IMR-90 (cell line): ENCODE measurements at regions not wholly inside any gene's neighbourhood (a gene's known extent, or its start where the extent isn't known, plus 50 kb on each side); places are given as distances from the start of the nearest gene placed in this dataset.

Source experiments
- ATAC-seq: fragments of 200-7000 bp; cut with Tn5 transposase; 2 replicates; pipeline ENCODE4 v1.9.1; 2020; ENCODE audit warnings: low read depth, mild to moderate bottlenecking, moderate library complexity
- BruUV-seq: library from RNA; stranded (reverse); fragments of 400-500 nt; replicated peaks from 2 replicates; lab custom pipeline; 2021; lab: Mats Ljungman, UMichigan
- CTCF ChIA-PET: fragments of 300-600 bp; formaldehyde crosslinking; extraction: SDS; loops from one replicate; lab custom pipeline; 2021; ENCODE audit warnings: antibody characterized with exemption; lab: Yijun Ruan, JAX
- POLR2A ChIA-PET: fragments of 300-600 bp; sonication (Branson Sonifier 250); formaldehyde crosslinking; loops from one replicate; lab custom pipeline; 2022; ENCODE audit warnings: antibody characterized with exemption; ENCODE audit not compliant: unreplicated experiment; lab: Charles Lee
- DNase-seq: peaks from one replicate; pipeline ENCODE4 v3.0.0; 2013
- H2AFZ ChIP-seq: replicated peaks from 2 replicates; pipeline ENCODE3; 2013; ENCODE audit warnings: low read length, mild to moderate bottlenecking; ENCODE audit not compliant: poor library complexity
- H2AK5ac ChIP-seq: 2 replicates; pipeline ENCODE4 v1.6.1; 2013; ENCODE audit warnings: low read depth, low read length, inconsistent platforms
- H2AK9ac ChIP-seq: replicated peaks from 2 replicates; pipeline ENCODE3; 2013; ENCODE audit warnings: mild to moderate bottlenecking, low read depth, low read length, moderate library complexity; ENCODE audit not compliant: poor library complexity
- H2BK120ac ChIP-seq: 2 replicates; pipeline ENCODE4 v1.6.1; 2013; ENCODE audit warnings: low read depth, low read length, inconsistent platforms
- H2BK15ac ChIP-seq: 3 replicates; pipeline ENCODE4 v1.6.1; 2013; ENCODE audit warnings: low read depth, low read length, inconsistent platforms
- H2BK20ac ChIP-seq: 2 replicates; pipeline ENCODE4 v1.6.1; 2013; ENCODE audit warnings: low read depth, mild to moderate bottlenecking, inconsistent platforms, low read length, moderate library complexity
- H2BK5ac ChIP-seq: 2 replicates; pipeline ENCODE4 v1.6.1; 2013; ENCODE audit warnings: mild to moderate bottlenecking, low read depth, low read length, inconsistent platforms; ENCODE audit not compliant: poor library complexity, severe bottlenecking
- H3K14ac ChIP-seq: replicated peaks from 2 replicates; pipeline ENCODE4 v1.6.1; 2013; ENCODE audit warnings: low read depth, low read length, inconsistent platforms
- H3K18ac ChIP-seq: 2 replicates; pipeline ENCODE4 v1.6.1; 2013; ENCODE audit warnings: low read depth, low read length, control low read depth
- H3K23ac ChIP-seq: 2 replicates; pipeline ENCODE4 v1.6.1; 2013; ENCODE audit warnings: low read depth, low read length, inconsistent platforms
- H3K27ac ChIP-seq: 2 replicates; pipeline ENCODE4 v1.5.1; 2013; ENCODE audit warnings: mild to moderate bottlenecking, control low read depth, low read length; ENCODE audit not compliant: insufficient read depth
- H3K27me3 ChIP-seq: 2 replicates; pipeline ENCODE4 v1.6.1; 2013; ENCODE audit warnings: low read length; ENCODE audit not compliant: control insufficient read depth, insufficient read depth
- H3K36me3 ChIP-seq: 2 replicates; pipeline ENCODE4 v1.6.1; 2013; ENCODE audit warnings: low read length, mixed read lengths; ENCODE audit not compliant: control insufficient read depth, insufficient read depth
- H3K4ac ChIP-seq: 2 replicates; pipeline ENCODE4 v1.6.1; 2013; ENCODE audit warnings: low read depth, low read length, inconsistent platforms
- H3K4me1 ChIP-seq: 2 replicates; pipeline ENCODE4 v1.6.1; 2013; ENCODE audit warnings: low read length, mixed read lengths; ENCODE audit not compliant: control insufficient read depth, insufficient read depth
- H3K4me2 ChIP-seq: 2 replicates; pipeline ENCODE4 v1.6.1; 2013; ENCODE audit warnings: low read depth, mild to moderate bottlenecking, control low read depth, low read length, moderate library complexity
- H3K4me3 ChIP-seq: 2 replicates; pipeline ENCODE4 v1.5.1; 2013; ENCODE audit warnings: low read depth, mild to moderate bottlenecking, control low read depth, low read length, moderate library complexity; ENCODE audit not compliant: insufficient read depth
- H3K56ac ChIP-seq: 2 replicates; pipeline ENCODE4 v1.6.1; 2013; ENCODE audit warnings: low read length, inconsistent platforms; ENCODE audit not compliant: insufficient read depth; ENCODE audit errors: extremely low read depth
- H3K79me1 ChIP-seq, 2 experiments: 2 replicates each; pipeline ENCODE4 v1.6.1; 2013; ENCODE audit warnings: low read length in 2 of 2, inconsistent platforms in 1 of 2, low read depth in 1 of 2
- H3K9ac ChIP-seq: 2 replicates; pipeline ENCODE4 v1.6.1; 2013; ENCODE audit warnings: low read depth, low read length, control low read depth
- H3K9me1 ChIP-seq: 2 replicates; pipeline ENCODE4 v1.6.1; 2013; ENCODE audit warnings: low read length, inconsistent platforms; ENCODE audit not compliant: insufficient read depth
- H3K9me3 ChIP-seq: 2 replicates; pipeline ENCODE4 v1.6.1; 2013; ENCODE audit warnings: low read length; ENCODE audit not compliant: control insufficient read depth, insufficient read depth
- H4K20me1 ChIP-seq: 2 replicates; pipeline ENCODE4 v1.6.1; 2013; ENCODE audit warnings: low read length, inconsistent platforms; ENCODE audit not compliant: insufficient read depth
- H4K5ac ChIP-seq: 2 replicates; pipeline ENCODE4 v1.6.1; 2013; ENCODE audit warnings: mild to moderate bottlenecking, low read depth, low read length, control low read depth
- H4K8ac ChIP-seq, 2 experiments: 2 replicates each; pipeline ENCODE4 v1.6.1; 2013; ENCODE audit warnings: low read depth in 2 of 2, low read length in 2 of 2, control low read depth in 1 of 2, inconsistent platforms in 1 of 2
- H4K91ac ChIP-seq: 2 replicates; pipeline ENCODE4 v1.6.1; 2013; ENCODE audit warnings: low read depth, low read length, inconsistent platforms; ENCODE audit not compliant: insufficient read depth
- CEBPB ChIP-seq: IDR thresholded peaks from 2 replicates; pipeline ENCODE4 v1.6.1; 2012; ENCODE audit warnings: low read depth, low read length, improper control_type of control experiment
- FOS ChIP-seq: fragments of 150-350 bp; IDR thresholded peaks from 2 replicates; pipeline ENCODE4 v1.6.1; 2016; ENCODE audit warnings: low read depth, low read length
- MAZ ChIP-seq: IDR thresholded peaks from 2 replicates; pipeline ENCODE4 v1.6.1; 2012; ENCODE audit warnings: low read depth, mild to moderate bottlenecking, low read length, improper control_type of control experiment, moderate library complexity, borderline replicate concordance
- MXI1 ChIP-seq: IDR thresholded peaks from 2 replicates; pipeline ENCODE4 v1.6.1; 2012; ENCODE audit warnings: low read depth, mild to moderate bottlenecking, low read length, moderate library complexity, borderline replicate concordance
- NFE2L2 ChIP-seq: fragments of 150-350 bp; IDR thresholded peaks from 2 replicates; pipeline ENCODE4 v1.6.1; 2016; ENCODE audit warnings: low read depth, mild to moderate bottlenecking, low read length
- POLR2A ChIP-seq: IDR thresholded peaks from 2 replicates; pipeline ENCODE4 v1.6.1; 2012; ENCODE audit warnings: mild to moderate bottlenecking, low read depth, low read length
- RFX5 ChIP-seq: IDR thresholded peaks from 2 replicates; pipeline ENCODE4 v1.8.0; 2012; ENCODE audit warnings: low read depth, mild to moderate bottlenecking, low read length, moderate library complexity
- SMC3 ChIP-seq: fragments of 150-350 bp; IDR thresholded peaks from 2 replicates; pipeline ENCODE4 v1.6.1; 2016; ENCODE audit warnings: low read depth, mild to moderate bottlenecking, antibody characterized with exemption, low read length, moderate library complexity
- USF2 ChIP-seq: fragments of 150-350 bp; IDR thresholded peaks from 2 replicates; pipeline ENCODE4 v1.6.1; 2017; ENCODE audit warnings: mild to moderate bottlenecking, antibody characterized with exemption, low read length, low read depth
- WGBS, 2 experiments: methylation state at CpG; one replicate each; pipeline versions ENCODE4 v1.1.5 to v1.1.7; 2013; ENCODE audit warnings: missing lambda C conversion rate in 2 of 2; ENCODE audit not compliant: insufficient read length in 1 of 2; ENCODE audit errors: extremely low coverage in 2 of 2; 5-methylcytosine and 5-hydroxymethylcytosine counted together
- dilution Hi-C: fragments of 300-500 bp; cut with HindIII; formaldehyde crosslinking; loops from one replicate; pipeline ENCODE4 v1.14.3; 2018; ENCODE audit warnings: low sequenced_read_pairs; ENCODE audit not compliant: unreplicated experiment
- in situ Hi-C: fragments of 300-500 bp; cut with MboI; formaldehyde crosslinking; loops from 3 replicates; pipeline ENCODE4 v1.14.3; 2019; ENCODE audit warnings: low sequenced_read_pairs, inconsistent platforms, mixed read lengths
- intact Hi-C: fragments of 100-400 bp; cut with micrococcal nuclease; formaldehyde crosslinking; loops from 2 replicates; pipeline ENCODE4 v1.10.0; 2022

GRCh38 chr3:82628385-82629014 lies 867.1 kb upstream of the GBE1 start:
- no CpG with 5 or more reads among the region's 4 CpGs for WGBS, 2 experiments
- dilution Hi-C loops: no loop called here
- Histone ChIP-seq H2AK5ac (no peak overlapping the region), H3K9ac (no peak overlapping the region), H2BK5ac (no peak overlapping the region), H3K23ac (no peak overlapping the region), H2AFZ (no peak overlapping the region), H3K4me3 (no peak overlapping the region), H2BK120ac (no peak overlapping the region), H3K14ac (no peak overlapping the region), H4K91ac (no peak overlapping the region), H3K56ac (no peak overlapping the region), H3K9me3 (peaks cover 5% of the 10 kb centered on the region), H2BK20ac (no peak overlapping the region), H4K20me1 (no peaks in the 10 kb centered on the region), H3K27ac (no peak overlapping the region), H2BK15ac (no peak overlapping the region), H3K4me2 (no peak overlapping the region), H3K36me3 (no peaks in the 10 kb centered on the region), H3K9me1 (no peaks in the 10 kb centered on the region), H2AK9ac (no peak overlapping the region), H3K4ac (no peak overlapping the region), H3K4me1 (no peaks in the 10 kb centered on the region), H3K27me3 (no peaks in the 10 kb centered on the region), H3K79me1 (no peaks in the 10 kb centered on the region), H4K5ac (no peak overlapping the region), H3K18ac (no peak overlapping the region), H4K8ac (no peak overlapping the region)
- no peak for DNase-seq
- ChIA-PET CTCF (interaction anchor here (0.6 kb wide), 1 partner anchor 77 kb away, joined by 4 read pairs; no protein-coding TSS in a partner anchor), POLR2A (no interaction called here)
- in situ Hi-C loops: no loop called here
- no peak for TF ChIP-seq NFE2L2
- no peak for TF ChIP-seq MAZ
- no peak for TF ChIP-seq RFX5
- no peak for TF ChIP-seq SMC3
- no peak for TF ChIP-seq FOS
- no peak for TF ChIP-seq CEBPB
- no peak for TF ChIP-seq MXI1
- no peak for TF ChIP-seq POLR2A
- no peak for TF ChIP-seq USF2
- BruUV-seq: no TSS peak
- ATAC-seq: no peak
- intact Hi-C loops: no loop called here
